ENCODE measurements at regions not wholly inside any gene's neighbourhood (a gene's known extent, or its start where the extent isn't known, plus 50 kb on each side); places are given as distances from the start of the nearest gene placed in this dataset.

DNA sequence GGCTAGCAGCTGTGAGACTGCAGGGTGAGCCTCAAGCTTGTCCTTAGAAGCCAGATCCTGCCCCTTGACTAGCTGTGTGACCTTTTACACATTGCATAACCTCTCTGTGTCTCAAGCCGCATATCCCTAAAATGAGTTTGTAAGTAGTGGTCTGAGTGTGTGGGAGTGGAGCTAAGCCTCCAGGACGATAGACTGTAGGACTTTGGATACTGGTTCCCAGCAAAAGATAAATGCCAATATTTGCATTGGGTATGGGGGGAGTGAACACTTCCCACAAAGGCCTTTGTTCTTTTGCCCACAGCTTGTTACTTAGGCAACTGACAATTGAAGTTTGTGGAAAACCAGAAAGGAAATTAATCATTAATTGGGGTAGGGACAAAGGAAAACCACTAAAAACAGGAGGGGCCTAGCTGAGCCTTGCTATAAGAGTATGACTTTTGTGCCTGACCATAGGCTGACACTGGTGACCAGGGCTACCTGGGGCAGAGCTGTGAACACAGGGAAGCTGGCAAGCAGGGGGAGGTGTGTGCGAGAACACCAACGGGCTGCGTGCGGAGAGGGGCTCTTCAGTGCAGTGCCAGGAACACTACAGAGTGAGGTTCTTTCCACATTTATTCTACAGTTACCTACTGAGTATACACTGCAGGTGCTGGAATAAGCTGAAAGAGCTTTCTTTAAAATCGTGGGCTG is 102.4 kb upstream of the ETV3 start:
- intact Hi-C loops (cut with micrococcal nuclease): no loop called here
- Mint-ChIP-seq H3K4me3 (no peak overlapping the region), H3K9me3 (no peaks in the 10 kb centered on the region), H3K36me3 (ENCODE audit: low read depth) (no peaks in the 10 kb centered on the region), H3K4me1 (ENCODE audit: low read depth) (no peaks in the 10 kb centered on the region), H3K27ac (no peak overlapping the region), H3K27me3 (ENCODE audit: insufficient read depth) (peaks cover 5% of the 10 kb centered on the region)
- no peak for DNase-seq (ENCODE audit: low spot score)

DNA sequence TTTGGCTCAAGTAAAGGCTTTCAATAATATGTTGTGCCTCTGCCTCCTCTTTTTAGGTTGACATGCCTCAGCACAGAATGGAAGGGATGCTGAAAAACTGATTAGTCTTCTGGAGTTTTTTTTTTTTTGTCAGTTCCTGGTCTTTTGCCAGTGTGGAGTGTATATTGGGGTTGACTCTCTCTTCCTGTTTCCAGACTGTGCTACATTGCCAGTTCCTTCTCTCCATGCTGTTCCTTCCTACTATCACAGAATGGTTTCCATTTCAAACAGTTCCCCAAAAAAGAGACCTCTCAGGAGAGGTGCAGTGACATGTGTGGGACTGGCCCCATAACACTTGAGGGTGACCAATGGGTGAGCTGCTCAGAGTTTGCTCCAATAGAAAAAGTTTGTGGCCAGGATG is 101.7 kb upstream of the ETV3 start:
- peaks cover 3% of the 10 kb centered on the region for H3K27me3 Mint-ChIP-seq (ENCODE audit: insufficient read depth)
- no peak overlapping the region for H3K4me3 Mint-ChIP-seq
- no peak for DNase-seq (ENCODE audit: low spot score)
- no peaks in the 10 kb centered on the region for H3K9me3 Mint-ChIP-seq
- H3K27ac Mint-ChIP-seq: no peak overlapping the region
- intact Hi-C loops (cut with micrococcal nuclease): no loop called here
- H3K4me1 Mint-ChIP-seq (ENCODE audit: low read depth): no peaks in the 10 kb centered on the region
- H3K36me3 Mint-ChIP-seq (ENCODE audit: low read depth): no peaks in the 10 kb centered on the region

DNA sequence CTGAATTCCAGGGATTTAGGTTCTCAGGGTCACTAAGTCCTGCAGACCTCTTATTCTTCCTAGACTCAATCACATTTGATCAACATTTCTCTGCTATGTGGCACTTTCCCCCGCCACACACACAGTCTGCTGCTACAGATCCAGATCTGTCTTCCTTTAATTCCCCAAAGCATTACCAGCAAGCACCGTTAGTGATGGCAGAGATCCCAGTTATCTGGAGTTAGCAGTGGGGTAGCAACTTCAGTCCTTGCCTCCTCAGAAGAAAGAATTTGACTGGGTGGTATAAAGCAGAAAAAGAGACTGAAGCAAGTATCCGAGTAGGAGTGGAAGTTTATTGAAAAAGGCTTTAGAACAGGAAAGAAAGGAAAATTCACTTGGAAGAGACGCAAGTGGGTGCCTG is 100.4 kb upstream of the ETV3 start:
- Mint-ChIP-seq H3K27ac (no peak overlapping the region), H3K9me3 (no peaks in the 10 kb centered on the region), H3K4me1 (ENCODE audit: low read depth) (no peaks in the 10 kb centered on the region), H3K27me3 (ENCODE audit: insufficient read depth) (peaks cover 3% of the 10 kb centered on the region), H3K4me3 (no peak overlapping the region), H3K36me3 (ENCODE audit: low read depth) (no peaks in the 10 kb centered on the region)
- intact Hi-C loops (cut with micrococcal nuclease): no loop called here
- DNase-seq (ENCODE audit: low spot score): no peak

DNA sequence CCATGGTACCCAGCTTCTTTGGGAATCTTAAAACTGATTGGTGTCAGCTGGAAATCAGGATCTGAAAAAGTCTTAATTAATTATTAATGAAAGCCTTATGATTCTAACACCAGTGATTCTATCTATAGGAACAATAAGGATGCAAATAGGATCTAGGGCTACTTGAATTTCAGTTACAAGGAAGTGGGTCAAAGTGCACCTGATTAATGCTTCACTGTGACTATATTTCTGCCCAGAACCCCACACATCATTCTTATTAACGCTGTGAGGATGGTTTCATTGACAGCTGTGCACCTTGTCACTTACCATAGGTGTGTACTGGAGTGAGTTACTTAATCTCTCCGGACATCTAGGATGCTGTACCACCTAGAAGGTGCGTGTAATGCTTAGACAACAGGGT is 99.8 kb upstream of the ETV3 start:
- intact Hi-C loops (cut with micrococcal nuclease): no loop called here
- H3K27ac Mint-ChIP-seq: no peak overlapping the region
- H3K36me3 Mint-ChIP-seq (ENCODE audit: low read depth): no peaks in the 10 kb centered on the region
- DNase-seq (ENCODE audit: low spot score): no peak
- peaks cover 5% of the 10 kb centered on the region for H3K4me1 Mint-ChIP-seq (ENCODE audit: low read depth)
- H3K9me3 Mint-ChIP-seq: no peaks in the 10 kb centered on the region
- no peak overlapping the region for H3K4me3 Mint-ChIP-seq
- peaks cover 3% of the 10 kb centered on the region for H3K27me3 Mint-ChIP-seq (ENCODE audit: insufficient read depth)

DNA sequence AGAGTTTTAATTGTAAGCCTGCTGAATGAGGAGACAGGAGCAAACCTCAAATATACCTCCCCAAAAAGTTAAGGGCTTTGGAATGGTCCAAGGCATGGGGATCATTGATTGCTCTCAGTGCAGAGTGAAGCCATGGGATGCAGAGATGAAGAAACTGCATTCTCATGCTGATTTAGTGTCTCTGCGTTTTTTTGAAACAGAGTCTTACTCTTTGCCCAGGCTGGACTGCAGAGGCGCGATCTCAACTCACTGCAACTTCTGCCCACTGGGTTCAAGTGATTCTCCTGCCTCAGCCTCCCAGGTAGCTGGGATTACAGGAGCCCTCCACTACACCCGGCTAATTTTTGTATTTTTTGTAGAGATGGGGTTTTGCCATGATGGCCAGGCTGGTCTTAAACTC is 99.3 kb upstream of the ETV3 start:
- Mint-ChIP-seq H3K9me3 (no peaks in the 10 kb centered on the region), H3K27me3 (ENCODE audit: insufficient read depth) (peaks cover 3% of the 10 kb centered on the region), H3K4me1 (ENCODE audit: low read depth) (peaks cover 8% of the 10 kb centered on the region), H3K27ac (no peak overlapping the region), H3K36me3 (ENCODE audit: low read depth) (no peaks in the 10 kb centered on the region), H3K4me3 (no peak overlapping the region)
- no peak for DNase-seq (ENCODE audit: low spot score)
- intact Hi-C loops (cut with micrococcal nuclease): no loop called here

DNA sequence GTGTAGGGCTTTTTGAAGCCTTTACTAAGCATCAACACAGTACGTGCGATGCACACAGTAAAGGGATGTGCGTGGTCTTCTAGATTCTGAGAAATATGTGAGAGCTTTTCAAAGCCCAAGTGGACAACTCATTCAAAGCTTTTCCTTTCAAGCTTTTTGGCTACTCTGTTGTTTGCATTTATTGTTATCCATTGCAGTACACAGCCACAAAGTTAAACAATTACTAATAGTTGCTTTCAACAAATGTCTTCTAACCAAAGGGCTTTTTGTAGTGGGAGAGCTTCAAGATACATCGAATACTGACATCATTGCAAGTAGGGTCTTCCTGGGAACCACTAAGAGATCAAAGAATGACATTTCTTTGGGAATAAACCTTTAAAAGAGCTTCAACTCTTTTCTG is 97.9 kb upstream of the ETV3 start:
- H3K9me3 Mint-ChIP-seq: no peaks in the 10 kb centered on the region
- H3K27me3 Mint-ChIP-seq (ENCODE audit: insufficient read depth): peaks cover 3% of the 10 kb centered on the region
- H3K36me3 Mint-ChIP-seq (ENCODE audit: low read depth): no peaks in the 10 kb centered on the region
- no peak for DNase-seq (ENCODE audit: low spot score)
- intact Hi-C loops (cut with micrococcal nuclease): no loop called here
- peaks cover 8% of the 10 kb centered on the region for H3K4me1 Mint-ChIP-seq (ENCODE audit: low read depth)
- no peak overlapping the region for H3K27ac Mint-ChIP-seq
- H3K4me3 Mint-ChIP-seq: no peak overlapping the region

DNA sequence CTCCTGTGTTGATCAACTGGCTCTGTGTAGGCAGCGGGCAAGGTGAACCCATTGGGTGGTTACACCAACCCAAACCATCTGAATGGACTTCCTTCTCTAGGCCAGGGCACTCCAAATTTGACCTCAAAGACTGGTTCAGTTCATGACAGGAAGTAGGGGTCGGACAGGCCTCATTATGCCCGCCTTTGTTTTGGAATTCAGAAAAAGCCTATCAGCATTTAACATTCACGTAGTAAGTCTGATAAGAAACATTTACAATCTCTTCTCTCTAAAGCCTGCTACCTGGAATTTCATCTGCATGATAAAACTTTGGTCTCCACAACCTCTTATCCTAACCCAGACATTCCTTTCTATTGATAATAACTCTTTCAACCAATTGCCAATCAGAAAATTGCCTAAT is 97.1 kb upstream of the ETV3 start:
- H3K27me3 Mint-ChIP-seq (ENCODE audit: insufficient read depth): peaks cover 3% of the 10 kb centered on the region
- no peak overlapping the region for H3K4me3 Mint-ChIP-seq
- H3K4me1 Mint-ChIP-seq (ENCODE audit: low read depth): peaks cover 8% of the 10 kb centered on the region
- intact Hi-C loops (cut with micrococcal nuclease): no loop called here
- H3K36me3 Mint-ChIP-seq (ENCODE audit: low read depth): no peaks in the 10 kb centered on the region
- no peaks in the 10 kb centered on the region for H3K9me3 Mint-ChIP-seq
- H3K27ac Mint-ChIP-seq: no peak overlapping the region
- no peak for DNase-seq (ENCODE audit: low spot score)

DNA sequence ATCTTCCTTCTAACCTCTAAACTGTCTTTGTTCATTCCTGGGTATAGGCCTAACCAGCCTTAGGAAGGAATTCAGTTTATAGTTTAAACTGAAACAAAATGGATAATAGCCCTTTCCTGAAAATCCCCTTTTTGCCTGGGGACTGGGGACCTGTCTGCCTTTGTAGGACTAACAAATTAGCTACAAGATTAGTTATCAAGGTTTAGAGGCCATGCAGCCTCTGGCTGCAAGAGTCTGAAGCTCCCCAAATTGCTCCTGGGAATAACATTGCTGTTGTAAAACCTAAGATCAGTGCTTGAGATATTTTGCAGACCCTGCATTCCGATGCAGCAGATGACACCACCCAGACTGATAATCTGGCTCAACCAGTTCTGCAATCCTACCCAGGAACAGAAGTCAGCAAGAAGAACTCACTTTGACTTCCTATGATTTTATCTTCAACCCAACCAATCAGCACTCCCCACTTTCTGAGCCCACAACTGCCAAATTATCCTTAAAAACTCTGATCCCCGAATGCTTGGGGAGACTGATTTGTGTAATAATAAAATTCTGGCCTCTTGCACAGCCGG is 96.6 kb upstream of the ETV3 start:
- Mint-ChIP-seq H3K4me3 (no peak overlapping the region), H3K27ac (no peak overlapping the region), H3K9me3 (no peaks in the 10 kb centered on the region), H3K36me3 (ENCODE audit: low read depth) (no peaks in the 10 kb centered on the region), H3K27me3 (ENCODE audit: insufficient read depth) (peaks cover 3% of the 10 kb centered on the region), H3K4me1 (ENCODE audit: low read depth) (peaks cover 8% of the 10 kb centered on the region)
- DNase-seq (ENCODE audit: low spot score): no peak
- intact Hi-C loops (cut with micrococcal nuclease): no loop called here

DNA sequence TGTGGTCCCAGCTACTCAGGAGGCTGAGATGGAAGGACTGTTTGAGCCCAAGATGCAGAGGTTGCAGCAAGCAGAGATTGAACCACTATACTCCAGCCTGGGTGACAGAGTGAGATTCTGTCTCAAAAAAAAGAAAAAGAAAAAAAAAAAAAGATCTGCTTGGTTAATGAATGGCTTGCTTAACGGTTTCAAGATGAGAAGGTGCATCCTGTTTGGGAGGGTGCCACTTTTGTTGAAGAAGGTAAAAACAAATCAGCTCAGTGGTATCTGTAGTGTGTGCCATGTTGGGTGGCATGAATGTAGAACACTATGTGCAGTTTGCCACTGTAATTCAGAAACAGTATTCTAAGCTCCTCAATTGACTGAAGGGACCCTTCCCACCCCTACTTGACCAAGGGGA is 94.9 kb upstream of the ETV3 start:
- no peak for DNase-seq (ENCODE audit: low spot score)
- no peak overlapping the region for H3K4me3 Mint-ChIP-seq
- intact Hi-C loops (cut with micrococcal nuclease): no loop called here
- no peaks in the 10 kb centered on the region for H3K36me3 Mint-ChIP-seq (ENCODE audit: low read depth)
- H3K9me3 Mint-ChIP-seq: no peaks in the 10 kb centered on the region
- H3K27me3 Mint-ChIP-seq (ENCODE audit: insufficient read depth): peaks cover 3% of the 10 kb centered on the region
- H3K4me1 Mint-ChIP-seq (ENCODE audit: low read depth): peaks cover 8% of the 10 kb centered on the region
- no peak overlapping the region for H3K27ac Mint-ChIP-seq

DNA sequence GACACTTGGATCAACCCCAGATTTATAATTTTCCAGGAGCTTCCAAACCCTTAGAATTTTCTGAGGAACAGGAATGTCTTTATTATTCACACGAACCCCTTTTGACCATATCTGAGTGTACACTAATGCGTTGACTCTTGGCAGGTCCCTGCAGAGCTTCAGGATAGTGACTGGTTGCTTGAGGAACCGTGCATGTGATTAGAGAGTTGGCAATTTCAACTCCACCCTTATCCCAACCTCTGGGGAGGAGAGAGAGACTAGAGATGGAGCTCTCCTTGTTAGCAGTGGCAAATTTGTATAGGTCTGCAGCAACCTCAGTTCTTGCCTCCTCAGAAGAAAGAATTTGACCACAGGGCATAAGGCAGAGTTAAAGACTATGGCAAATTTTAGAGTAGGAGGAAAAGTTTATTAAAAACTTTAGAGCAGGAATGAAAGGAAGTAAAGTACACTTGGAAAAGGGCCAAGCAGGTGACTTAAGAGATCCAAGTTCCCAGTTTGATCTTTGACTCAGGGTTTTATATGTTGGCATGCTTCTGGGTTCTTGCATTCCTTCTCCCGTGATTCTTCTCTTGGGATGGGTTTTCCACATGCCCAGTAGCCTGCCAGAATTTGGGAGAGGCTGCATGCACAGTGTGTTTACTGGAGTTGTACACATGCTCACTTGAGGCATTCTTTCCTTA is 93.8 kb upstream of the ETV3 start:
- H3K4me1 Mint-ChIP-seq (ENCODE audit: low read depth): peaks cover 8% of the 10 kb centered on the region
- intact Hi-C loops (cut with micrococcal nuclease): no loop called here
- H3K9me3 Mint-ChIP-seq: no peaks in the 10 kb centered on the region
- H3K36me3 Mint-ChIP-seq (ENCODE audit: low read depth): no peaks in the 10 kb centered on the region
- no peaks in the 10 kb centered on the region for H3K27me3 Mint-ChIP-seq (ENCODE audit: insufficient read depth)
- H3K27ac Mint-ChIP-seq: no peak overlapping the region
- DNase-seq (ENCODE audit: low spot score): no peak
- no peak overlapping the region for H3K4me3 Mint-ChIP-seq

DNA sequence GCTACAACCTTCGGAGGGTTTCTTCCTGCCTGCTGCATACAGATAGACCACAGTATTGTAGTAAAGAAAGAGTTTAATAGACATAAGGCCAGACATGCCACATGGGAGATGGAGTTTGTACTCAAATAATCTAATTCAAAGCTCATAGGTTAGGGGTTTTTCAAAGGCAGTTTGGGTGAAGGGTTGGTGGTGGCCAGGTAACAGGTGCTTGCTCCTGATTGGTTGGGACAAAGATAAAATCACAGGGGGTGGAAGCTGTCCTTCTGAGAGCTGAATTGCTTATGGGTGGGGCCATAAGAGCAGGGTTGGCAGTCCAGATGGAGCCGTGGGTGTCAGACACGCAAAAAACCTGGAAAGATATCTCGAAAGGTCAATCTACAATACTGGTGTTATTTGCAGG is 92.3 kb upstream of the ETV3 start:
- Mint-ChIP-seq H3K9me3 (peaks cover 7% of the 10 kb centered on the region), H3K27me3 (ENCODE audit: insufficient read depth) (no peaks in the 10 kb centered on the region), H3K27ac (no peak overlapping the region), H3K36me3 (ENCODE audit: low read depth) (no peaks in the 10 kb centered on the region), H3K4me3 (no peak overlapping the region), H3K4me1 (ENCODE audit: low read depth) (peaks cover 8% of the 10 kb centered on the region)
- intact Hi-C loops (cut with micrococcal nuclease): no loop called here
- no peak for DNase-seq (ENCODE audit: low spot score)

DNA sequence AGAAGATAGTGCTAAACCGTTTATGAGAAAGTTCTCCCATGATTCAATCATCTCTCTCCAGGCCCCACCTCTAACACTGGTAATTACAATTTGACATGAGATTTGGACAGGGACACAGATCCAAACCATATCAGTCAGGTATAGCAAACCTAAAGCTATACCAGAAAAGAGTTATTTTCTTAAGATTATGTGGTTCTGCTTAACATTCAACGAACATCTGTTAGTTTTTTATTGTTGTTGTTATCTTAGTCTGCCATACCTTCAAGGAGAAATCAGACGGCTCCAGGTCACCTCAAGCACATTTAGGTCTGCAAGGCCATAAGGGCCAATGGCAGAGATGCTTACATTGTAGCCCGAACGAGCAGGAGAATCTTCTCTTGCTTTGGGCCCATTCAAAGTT is 89.5 kb upstream of the ETV3 start:
- intact Hi-C loops (cut with micrococcal nuclease): no loop called here

DNA sequence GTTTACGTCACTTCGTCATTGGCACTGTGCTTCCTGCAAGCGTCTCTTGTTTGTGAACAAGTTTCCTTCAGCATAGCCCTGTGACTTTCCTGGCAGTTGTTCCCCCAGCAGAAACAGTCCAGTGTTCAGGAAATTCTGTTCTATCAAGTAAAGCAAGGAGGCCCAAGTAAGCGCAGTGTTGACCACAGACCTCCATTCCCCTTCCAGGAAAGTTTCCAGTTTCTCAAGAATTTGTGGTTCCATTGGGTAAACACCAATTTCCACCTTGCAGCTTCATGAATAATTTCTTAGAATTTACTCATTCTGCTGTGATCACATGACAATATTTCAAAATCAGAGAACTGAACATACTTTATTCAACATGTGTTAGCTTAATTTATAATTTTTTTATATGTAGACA is 88.5 kb upstream of the ETV3 start:
- no peak for DNase-seq (ENCODE audit: low spot score)
- no peaks in the 10 kb centered on the region for H3K36me3 Mint-ChIP-seq (ENCODE audit: low read depth)
- no peaks in the 10 kb centered on the region for H3K4me1 Mint-ChIP-seq (ENCODE audit: low read depth)
- H3K4me3 Mint-ChIP-seq: no peak overlapping the region
- H3K9me3 Mint-ChIP-seq: peaks cover 10% of the 10 kb centered on the region
- intact Hi-C loops (cut with micrococcal nuclease): no loop called here
- H3K27me3 Mint-ChIP-seq (ENCODE audit: insufficient read depth): peaks cover 12% of the 10 kb centered on the region
- no peak overlapping the region for H3K27ac Mint-ChIP-seq

More for the DNA sequence above, 89.5 kb upstream of the ETV3 start:
- peaks cover under 1% of the 10 kb centered on the region for H3K4me1 Mint-ChIP-seq (ENCODE audit: low read depth)
- H3K27me3 Mint-ChIP-seq (ENCODE audit: insufficient read depth): peaks cover 8% of the 10 kb centered on the region
- H3K4me3 Mint-ChIP-seq: no peak overlapping the region
- DNase-seq (ENCODE audit: low spot score): no peak
- no peak overlapping the region for H3K27ac Mint-ChIP-seq
- H3K36me3 Mint-ChIP-seq (ENCODE audit: low read depth): no peaks in the 10 kb centered on the region
- peaks cover 10% of the 10 kb centered on the region for H3K9me3 Mint-ChIP-seq
